H1 (cell line): ENCODE measurements at regions not wholly inside any gene's neighbourhood (a gene's known extent, or its start where the extent isn't known, plus 50 kb on each side); places are given as distances from the start of the nearest gene placed in this dataset.

Experiments
- CTCF ChIA-PET: fragments of 300-600 bp; sonication (Branson Sonifier 250); formaldehyde crosslinking; loops from one replicate; lab custom pipeline; 2021; ENCODE audit not compliant: partially characterized antibody; lab: Charles Lee
- POLR2A ChIA-PET: fragments of 300-600 bp; sonication (Branson Sonifier 250); formaldehyde crosslinking; loops from one replicate; lab custom pipeline; 2021; ENCODE audit warnings: inconsistent platforms; ENCODE audit not compliant: partially characterized antibody; lab: Charles Lee
- DNase-seq, 2 experiments: peaks; one replicate each; pipeline versions ENCODE4 v3.0.0 to v3.0.0-alpha.2; 2010 to 2022; ENCODE audit warnings: low spot score in 2 of 2, low read depth in 1 of 2, mixed read lengths in 1 of 2
- FAIRE-seq: peaks from 2 replicates; lab custom pipeline; 2011; peaks lifted over from hg19 to GRCh38; lab: Jason Lieb, UNC
- H2AFZ ChIP-seq: 2 replicates; pipeline ENCODE4 v1.8.1; 2012; ENCODE audit warnings: low read length, inconsistent platforms
- H2AK5ac ChIP-seq: 2 replicates; pipeline ENCODE4 v1.6.1; 2013; ENCODE audit warnings: low read depth, low read length
- H2BK120ac ChIP-seq: replicated peaks from 2 replicates; pipeline ENCODE3; 2013; ENCODE audit warnings: low read depth, low read length, inconsistent platforms
- H2BK12ac ChIP-seq: 2 replicates; pipeline ENCODE4 v1.6.1; 2013; ENCODE audit warnings: low read depth, low read length
- H2BK15ac ChIP-seq: 2 replicates; pipeline ENCODE4 v1.6.1; 2013; ENCODE audit warnings: low read length
- H2BK20ac ChIP-seq: 2 replicates; pipeline ENCODE4 v1.6.1; 2013; ENCODE audit warnings: low read length
- H2BK5ac ChIP-seq: 2 replicates; pipeline ENCODE4 v1.6.1; 2013; ENCODE audit warnings: low read depth, low read length
- H3K14ac ChIP-seq: 2 replicates; pipeline ENCODE4 v1.6.1; 2013; ENCODE audit warnings: inconsistent platforms; ENCODE audit not compliant: insufficient read length
- H3K18ac ChIP-seq: 2 replicates; pipeline ENCODE4 v1.6.1; 2013; ENCODE audit warnings: low read length; ENCODE audit errors: extremely low read depth
- H3K23ac ChIP-seq: 2 replicates; pipeline ENCODE4 v1.6.1; 2013; ENCODE audit warnings: inconsistent platforms; ENCODE audit not compliant: insufficient read length
- H3K23me2 ChIP-seq: 2 replicates; pipeline ENCODE4 v1.6.1; 2013; ENCODE audit warnings: low read depth, low read length
- H3K27ac ChIP-seq: 2 replicates; pipeline ENCODE4 v1.6.1; 2011; ENCODE audit warnings: low read depth, low read length, inconsistent platforms
- H3K27me3 ChIP-seq, 4 experiments: replicated peaks in 1 of 4; 1 replicate in 1 of 4; 2 replicates in 3 of 4; pipeline versions ENCODE4 v1.6.1 to v1.8.1; 2011 to 2013; ENCODE audit warnings: low read length in 3 of 4, mild to moderate bottlenecking in 3 of 4, inconsistent platforms in 2 of 4, mixed read lengths in 2 of 4, moderate library complexity in 1 of 4; ENCODE audit not compliant: control insufficient read depth in 3 of 4, insufficient read depth in 3 of 4; ENCODE audit errors: extremely low read depth in 1 of 4
- H3K36me3 ChIP-seq, 4 experiments: 2 replicates each; pipeline versions ENCODE4 v1.6.1 to v1.8.1; 2011 to 2013; ENCODE audit warnings: mild to moderate bottlenecking in 4 of 4, low read length in 3 of 4, moderate library complexity in 2 of 4, control low read depth in 1 of 4, inconsistent platforms in 1 of 4; ENCODE audit not compliant: insufficient read depth in 4 of 4, control insufficient read depth in 2 of 4
- H3K4ac ChIP-seq: replicated peaks from 2 replicates; pipeline ENCODE3; 2013; ENCODE audit warnings: low read length, low read depth, mixed read lengths, inconsistent platforms; ENCODE audit not compliant: insufficient read length
- H3K4me1 ChIP-seq, 4 experiments: replicated peaks in 1 of 4; 1 replicate in 1 of 4; 2 replicates in 3 of 4; pipeline versions ENCODE4 v1.6.1 to v1.8.1; 2011 to 2013; ENCODE audit warnings: low read length in 3 of 4, inconsistent platforms in 2 of 4, mixed read lengths in 1 of 4; ENCODE audit not compliant: insufficient read depth in 4 of 4, control insufficient read depth in 3 of 4
- H3K4me2 ChIP-seq, 2 experiments: 2 replicates each; pipeline versions ENCODE4 v1.6.1 to v1.8.1; 2011 to 2013; ENCODE audit warnings: low read depth in 2 of 2, low read length in 2 of 2, control low read depth in 1 of 2, inconsistent platforms in 1 of 2, mild to moderate bottlenecking in 1 of 2; ENCODE audit not compliant: insufficient read depth in 1 of 2
- H3K4me3 ChIP-seq, 4 experiments: fragments of 200-600, 300-600 bp in 1 of 4; sonication (generic), shearing (Covaris generic), sonication (Bioruptor Twin) in 1 of 4; 2 replicates each; pipeline versions ENCODE4 v1.5.1 to v1.8.1; 2011 to 2016; ENCODE audit warnings: low read length in 4 of 4, low read depth in 3 of 4, control low read depth in 2 of 4, inconsistent platforms in 2 of 4, mild to moderate bottlenecking in 2 of 4, mixed read lengths in 1 of 4, moderate library complexity in 1 of 4; ENCODE audit not compliant: insufficient read depth in 2 of 4; ENCODE audit errors: extremely low read depth in 1 of 4
- H3K56ac ChIP-seq: replicated peaks from 2 replicates; pipeline ENCODE3; 2013; ENCODE audit warnings: low read depth, mild to moderate bottlenecking, mixed read lengths, low read length, inconsistent platforms; ENCODE audit not compliant: insufficient read length
- H3K79me1 ChIP-seq: 2 replicates; pipeline ENCODE4 v1.6.1; 2013; ENCODE audit warnings: low read depth, low read length, control low read depth
- H3K79me2 ChIP-seq, 2 experiments: 2 replicates each; pipeline versions ENCODE4 v1.6.1 to v1.8.1; 2012 to 2013; ENCODE audit warnings: low read length in 2 of 2, mild to moderate bottlenecking in 2 of 2, inconsistent platforms in 1 of 2; ENCODE audit not compliant: insufficient read depth in 2 of 2, control insufficient read depth in 1 of 2
- H3K9ac ChIP-seq, 4 experiments: replicated peaks in 1 of 4; 1 replicate in 1 of 4; 2 replicates in 3 of 4; pipeline versions ENCODE4 v1.6.1 to v1.8.1; 2011 to 2013; ENCODE audit warnings: low read depth in 3 of 4, low read length in 3 of 4, control low read depth in 2 of 4, mild to moderate bottlenecking in 2 of 4, moderate library complexity in 2 of 4, inconsistent platforms in 1 of 4; ENCODE audit errors: extremely low read depth in 1 of 4
- H3K9me3 ChIP-seq, 2 experiments: 2 replicates each; pipeline versions ENCODE4 v1.6.1 to v1.8.1; 2012 to 2013; ENCODE audit warnings: mild to moderate bottlenecking in 2 of 2, moderate library complexity in 2 of 2, control low read depth in 1 of 2, inconsistent platforms in 1 of 2, low read depth in 1 of 2, low read length in 1 of 2, mixed read lengths in 1 of 2; ENCODE audit not compliant: insufficient read depth in 2 of 2
- H4K20me1 ChIP-seq, 2 experiments: replicated peaks in 1 of 2; 2 replicates each; pipeline versions ENCODE3 to v1.8.1; 2011 to 2013; ENCODE audit warnings: inconsistent platforms in 2 of 2, low read length in 2 of 2, mild to moderate bottlenecking in 1 of 2; ENCODE audit not compliant: insufficient read depth in 2 of 2, control insufficient read depth in 1 of 2
- H4K5ac ChIP-seq: 2 replicates; pipeline ENCODE4 v1.6.1; 2013; ENCODE audit warnings: low read length, low read depth, mixed read lengths, inconsistent platforms; ENCODE audit not compliant: insufficient read length
- H4K8ac ChIP-seq: 2 replicates; pipeline ENCODE4 v1.8.0; 2013; ENCODE audit warnings: mild to moderate bottlenecking, moderate library complexity, low read length, inconsistent platforms; ENCODE audit not compliant: insufficient read depth; ENCODE audit errors: extremely low read depth
- H4K91ac ChIP-seq: replicated peaks from 2 replicates; pipeline ENCODE3; 2013; ENCODE audit warnings: low read length, mixed read lengths, inconsistent platforms; ENCODE audit not compliant: insufficient read length
- CHD1 ChIP-seq: IDR thresholded peaks from 2 replicates; pipeline ENCODE4 v1.6.1; 2012; ENCODE audit warnings: low read depth, low read length, improper control_type of control experiment
- CHD2 ChIP-seq: IDR thresholded peaks from 2 replicates; pipeline ENCODE4 v1.6.1; 2012; ENCODE audit warnings: low read length, improper control_type of control experiment
- CREB1 ChIP-seq: IDR thresholded peaks from 2 replicates; pipeline ENCODE4 v1.6.1; 2012; ENCODE audit warnings: inconsistent platforms
- EP300 ChIP-seq, 2 experiments: IDR thresholded peaks; 1 replicate in 1 of 2; 2 replicates in 1 of 2; pipeline ENCODE4 v1.6.1; 2011 to 2012; ENCODE audit warnings: low read depth in 2 of 2, low read length in 2 of 2, mild to moderate bottlenecking in 2 of 2, borderline replicate concordance in 1 of 2, inconsistent platforms in 1 of 2, moderate library complexity in 1 of 2
- FOSL1 ChIP-seq: IDR thresholded peaks from 2 replicates; pipeline ENCODE4 v1.6.1; 2011; ENCODE audit warnings: mild to moderate bottlenecking, low read depth, low read length, moderate library complexity; ENCODE audit not compliant: insufficient read depth
- GTF2F1 ChIP-seq: IDR thresholded peaks from 2 replicates; pipeline ENCODE4 v1.6.1; 2012; ENCODE audit warnings: low read depth, low read length, improper control_type of control experiment, borderline replicate concordance
- NANOG ChIP-seq: IDR thresholded peaks from 2 replicates; pipeline ENCODE4 v1.6.1; 2011; ENCODE audit warnings: low read length, low read depth, mild to moderate bottlenecking, inconsistent platforms; ENCODE audit not compliant: insufficient read depth, poor library complexity, severe bottlenecking
- NRF1 ChIP-seq: IDR thresholded peaks from 2 replicates; pipeline ENCODE4 v1.6.1; 2011; ENCODE audit warnings: mild to moderate bottlenecking, low read depth, low read length, improper control_type of control experiment
- RFX5 ChIP-seq: IDR thresholded peaks from 2 replicates; pipeline ENCODE4 v1.6.1; 2011; ENCODE audit warnings: low read depth, low read length, improper control_type of control experiment, borderline replicate concordance
- SRF ChIP-seq: IDR thresholded peaks from 2 replicates; pipeline ENCODE4 v1.6.1; 2011; ENCODE audit warnings: mild to moderate bottlenecking, low read depth, low read length, moderate library complexity
- TAF7 ChIP-seq: optimal IDR thresholded peaks from 2 replicates; pipeline ENCODE3; 2011; ENCODE audit warnings: low read depth, mild to moderate bottlenecking, inconsistent platforms, low read length, moderate library complexity, borderline replicate concordance
- TEAD4 ChIP-seq: IDR thresholded peaks from 2 replicates; pipeline ENCODE4 v1.6.1; 2012; ENCODE audit warnings: low read depth, low read length, inconsistent platforms, mixed read lengths
- ZNF274 ChIP-seq: IDR thresholded peaks from 2 replicates; pipeline ENCODE4 v1.7.0; 2012; ENCODE audit warnings: low read length, borderline replicate concordance; ENCODE audit errors: extremely low read depth
- WGBS, 2 experiments: shearing (Covaris generic) in 1 of 2; methylation state at CpG; one replicate each; pipeline versions ENCODE4 v1.1.6 to v1.1.7; 2013 to 2015; ENCODE audit warnings: low lambda C conversion rate in 2 of 2, mixed read lengths in 2 of 2, inconsistent platforms in 1 of 2, low coverage in 1 of 2, missing lambda C conversion rate in 1 of 2; ENCODE audit not compliant: insufficient replicate concordance in 2 of 2, insufficient coverage in 1 of 2, insufficient read length in 1 of 2; ENCODE audit errors: extremely low coverage in 1 of 2, missing lambda C conversion rate in 1 of 2; 5-methylcytosine and 5-hydroxymethylcytosine counted together

GRCh38 chr20:48385527-48385926 is 442.3 kb downstream of the PREX1 start:
- WGBS, 2 experiments, result 88% methylated on average over 2 of the region's 4 CpGs; no CpG with 5 or more reads in 1 of the 2 experiments
- POLR2A ChIA-PET, result no interaction called here
- TF ChIP-seq SRF, result no peak
- no peak for TF ChIP-seq TEAD4
- no peak for TF ChIP-seq GTF2F1
- no peak for TF ChIP-seq EP300 (IDR thresholded peaks at IDR 0.05; ENCODE audit: borderline replicate concordance in 1 of 2, low read depth in 2 of 2, low read length in 2 of 2)
- TF ChIP-seq CHD1, result no peak
- TF ChIP-seq CREB1, result no peak
- TF ChIP-seq NANOG, result no peak
- no peak for TF ChIP-seq FOSL1
- no peak for TF ChIP-seq NRF1
- no peak for TF ChIP-seq ZNF274
- no peak for TF ChIP-seq RFX5
- no peak for TF ChIP-seq CHD2
- TF ChIP-seq TAF7, result no peak

More at GRCh38 chr20:48385527-48385926, 442.3 kb downstream of the PREX1 start:
- H2BK15ac ChIP-seq, result peak overlapping the region; percentile 88; the same call in 1 of the 2 replicates
- H3K9ac ChIP-seq, result no peak overlapping the region
- H3K9me3 ChIP-seq, result no peaks in the 10 kb centered on the region
- no peaks in the 10 kb centered on the region for H3K79me1 ChIP-seq
- peak overlapping the region; percentile 28 for H4K91ac ChIP-seq
- H4K20me1 ChIP-seq, result peaks cover 0 to 3% of the 10 kb centered on the region in 2 experiments
- H3K4me2 ChIP-seq, result no peak overlapping the region
- no peak overlapping the region for H3K4ac ChIP-seq
- H3K4me1 ChIP-seq, result peaks cover 0 to 12% (median under 1%) of the 10 kb centered on the region in 4 experiments; a peak in 3 of 7 replicates
- H3K23me2 ChIP-seq, result peaks cover 6% of the 10 kb centered on the region; the same call in 1 of the 2 replicates
- H3K56ac ChIP-seq, result peak overlapping the region; percentile 85
- no peak overlapping the region; the same call in 1 of the 2 replicates for H3K18ac ChIP-seq
- 0 out of 2 replicates have a peak overlapping the region, but pooled peaks have one; percentile 61 for H2BK20ac ChIP-seq
- no peak for DNase-seq
- no peaks in the 10 kb centered on the region for H3K27me3 ChIP-seq
- no peak overlapping the region for H4K5ac ChIP-seq
- no peak for FAIRE-seq
- H2BK12ac ChIP-seq, result peak overlapping the region; percentile 80; the same call in 1 of the 2 replicates
- no peak overlapping the region for H2AFZ ChIP-seq
- H2AK5ac ChIP-seq, result no peak overlapping the region
- H2BK120ac ChIP-seq, result no peak overlapping the region
- peak overlapping the region; percentile 44; the same call in 1 of the 2 replicates for H2BK5ac ChIP-seq
- H3K23ac ChIP-seq, result no peak overlapping the region
- H3K27ac ChIP-seq, result no peak overlapping the region
- CTCF ChIA-PET, result interaction anchor here (1.2 kb wide), 1 partner anchor 235 kb away, joined by 4 read pairs; no protein-coding TSS in a partner anchor
- no peaks in the 10 kb centered on the region for H3K79me2 ChIP-seq
- no peak overlapping the region; the same call in 1 of the 2 replicates for H4K8ac ChIP-seq
- H3K36me3 ChIP-seq, result no peaks in the 10 kb centered on the region
- no peak overlapping the region for H3K14ac ChIP-seq
- no peak overlapping the region for H3K4me3 ChIP-seq
